ENCODE measurements at regions not wholly inside any gene's neighbourhood (a gene's known extent, or its start where the extent isn't known, plus 50 kb on each side); places are given as distances from the start of the nearest gene placed in this dataset.

GRCh38 chr4:185893500-185893899 lies 81.5 kb upstream of the SORBS2 start:
- H3K4me3 ChIP-seq (ENCODE audit: low read depth, low read length), result no peak overlapping the region
- H3K4me1 ChIP-seq (ENCODE audit: control insufficient read depth, insufficient read depth, low read length), result no peaks in the 10 kb centered on the region
- no peaks in the 10 kb centered on the region for H3K9me3 ChIP-seq (ENCODE audit: control insufficient read depth, insufficient read depth, low read depth, low read length)
- TF ChIP-seq SETDB1 (IDR thresholded peaks at IDR 0.05; ENCODE audit: insufficient read length, low read length), result peak; percentile 25
- no peak for TF ChIP-seq ZNF19 (tag by site-specific recombination; IDR thresholded peaks at IDR 0.05; ENCODE audit: low read depth)
- TF ChIP-seq ZNF341 (tag by site-specific recombination; IDR thresholded peaks at IDR 0.05; ENCODE audit: low read depth), result no peak
- no peak for TF ChIP-seq ZNF138 (tag by site-specific recombination; IDR thresholded peaks at IDR 0.05; ENCODE audit: borderline replicate concordance)
- peak; percentile 37; the same call in 1 of the 2 replicates for TF ChIP-seq TRIM28 (IDR thresholded peaks at IDR 0.05; ENCODE audit: borderline replicate concordance, low read length)
- no peak for TF ChIP-seq ZNF544 (tag by site-specific recombination; IDR thresholded peaks at IDR 0.05)
- TF ChIP-seq ZIC2 (tag by site-specific recombination; IDR thresholded peaks at IDR 0.05), result no peak
- no peak overlapping the region for H3K27ac ChIP-seq (ENCODE audit: extremely low read depth, low read depth, low read length)
- ChIA-PET CTCF (no interaction called here), POLR2A (no interaction called here)
- H3K36me3 ChIP-seq (ENCODE audit: control insufficient read depth in 2 of 2, insufficient read depth in 1 of 2, low read length in 2 of 2), result no peaks in the 10 kb centered on the region

DNA sequence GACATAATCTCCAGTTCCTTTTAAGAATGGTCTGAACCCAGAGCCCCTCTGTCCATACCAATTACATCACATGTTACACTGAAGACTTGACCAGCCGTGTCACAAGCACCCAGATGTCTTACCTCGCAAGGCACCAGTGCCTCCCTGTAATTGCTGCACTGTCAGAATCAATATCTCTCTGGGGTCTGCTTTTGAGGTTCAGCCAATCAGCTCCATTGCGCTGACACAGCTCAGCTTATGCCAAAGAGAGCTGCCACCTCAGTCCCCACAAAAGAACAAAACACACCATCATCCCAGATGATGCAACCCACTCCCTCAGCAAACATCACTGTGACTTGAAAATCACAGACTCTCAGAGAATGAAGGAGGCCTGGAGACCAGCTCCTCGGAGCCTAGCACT lies 82.5 kb upstream of the SORBS2 start:
- H3K9me3 ChIP-seq (ENCODE audit: control insufficient read depth, insufficient read depth, low read depth, low read length), result no peaks in the 10 kb centered on the region
- ChIA-PET CTCF (no interaction called here), POLR2A (no interaction called here)
- H3K27ac ChIP-seq (ENCODE audit: extremely low read depth, low read depth, low read length), result no peak overlapping the region
- TF ChIP-seq ZNF580 (tag by site-specific recombination; IDR thresholded peaks at IDR 0.05), result no peak
- no peak for TF ChIP-seq ZNF701 (tag by site-specific recombination; IDR thresholded peaks at IDR 0.05)
- TF ChIP-seq, protein P1, sequence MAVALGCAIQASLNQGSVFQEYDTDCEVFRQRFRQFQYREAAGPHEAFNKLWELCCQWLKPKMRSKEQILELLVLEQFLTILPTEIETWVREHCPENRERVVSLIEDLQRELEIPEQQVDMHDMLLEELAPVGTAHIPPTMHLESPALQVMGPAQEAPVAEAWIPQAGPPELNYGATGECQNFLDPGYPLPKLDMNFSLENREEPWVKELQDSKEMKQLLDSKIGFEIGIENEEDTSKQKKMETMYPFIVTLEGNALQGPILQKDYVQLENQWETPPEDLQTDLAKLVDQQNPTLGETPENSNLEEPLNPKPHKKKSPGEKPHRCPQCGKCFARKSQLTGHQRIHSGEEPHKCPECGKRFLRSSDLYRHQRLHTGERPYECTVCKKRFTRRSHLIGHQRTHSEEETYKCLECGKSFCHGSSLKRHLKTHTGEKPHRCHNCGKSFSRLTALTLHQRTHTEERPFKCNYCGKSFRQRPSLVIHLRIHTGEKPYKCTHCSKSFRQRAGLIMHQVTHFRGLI (tag by site-specific recombination; IDR thresholded peaks at IDR 0.05), result no peak
- TF ChIP-seq ZNF658 (tag by site-specific recombination; IDR thresholded peaks at IDR 0.05), result no peak
- H3K36me3 ChIP-seq (ENCODE audit: control insufficient read depth in 2 of 2, insufficient read depth in 1 of 2, low read length in 2 of 2), result no peaks in the 10 kb centered on the region
- no peak overlapping the region for H3K4me3 ChIP-seq (ENCODE audit: low read depth, low read length)
- no peaks in the 10 kb centered on the region for H3K4me1 ChIP-seq (ENCODE audit: control insufficient read depth, insufficient read depth, low read length)

- Histone ChIP-seq H3K27ac (ENCODE audit: extremely low read depth, low read depth, low read length) (no peak overlapping the region), H3K4me3 (ENCODE audit: low read depth, low read length) (no peak overlapping the region), H3K4me1 (ENCODE audit: control insufficient read depth, insufficient read depth, low read length) (no peaks in the 10 kb centered on the region), H3K36me3 (ENCODE audit: control insufficient read depth in 2 of 2, insufficient read depth in 1 of 2, low read length in 2 of 2) (no peaks in the 10 kb centered on the region), H3K9me3 (ENCODE audit: control insufficient read depth, insufficient read depth, low read depth, low read length) (no peaks in the 10 kb centered on the region)
- no peak for TF ChIP-seq ZSCAN18 (tag by site-specific recombination; IDR thresholded peaks at IDR 0.05)
- ChIA-PET CTCF (no interaction called here), POLR2A (no interaction called here)
Measured at GRCh38 chr4:185895351-185895750, 83.4 kb upstream of the SORBS2 start.

- Histone ChIP-seq H3K4me1 (ENCODE audit: control insufficient read depth, insufficient read depth, low read length) (no peaks in the 10 kb centered on the region), H3K9me3 (ENCODE audit: control insufficient read depth, insufficient read depth, low read depth, low read length) (no peaks in the 10 kb centered on the region), H3K27ac (ENCODE audit: extremely low read depth, low read depth, low read length) (no peak overlapping the region), H3K4me3 (ENCODE audit: low read depth, low read length) (no peak overlapping the region), H3K36me3 (ENCODE audit: control insufficient read depth in 2 of 2, insufficient read depth in 1 of 2, low read length in 2 of 2) (no peaks in the 10 kb centered on the region)
- CTCF ChIA-PET, result interaction anchor here (0.6 kb wide), 1 partner anchor 42 kb away, joined by 3 read pairs; no protein-coding TSS in a partner anchor
- POLR2A ChIA-PET, result no interaction called here
- no peak for TF ChIP-seq PATZ1 (tag by site-specific recombination; IDR thresholded peaks at IDR 0.05)
- no peak for TF ChIP-seq ZNF266 (tag by site-specific recombination; IDR thresholded peaks at IDR 0.05; ENCODE audit: low read depth)
- no peak for TF ChIP-seq ELK4 (IDR thresholded peaks at IDR 0.05; ENCODE audit: borderline replicate concordance, low read depth, low read length)
- no peak for TF ChIP-seq ZNF184 (tag by site-specific recombination; IDR thresholded peaks at IDR 0.05)
- TF ChIP-seq SP3 (tag by site-specific recombination; IDR thresholded peaks at IDR 0.05), result no peak
- TF ChIP-seq INSM2 (tag by site-specific recombination; IDR thresholded peaks at IDR 0.05), result no peak
- TF ChIP-seq GLIS1 (tag by site-specific recombination; IDR thresholded peaks at IDR 0.05), result no peak
- TF ChIP-seq PBX3 (CRISPR knock-in tag; IDR thresholded peaks at IDR 0.05), result no peak
Measured at GRCh38 chr4:185895866-185896265, 83.9 kb upstream of the SORBS2 start.
